Activated CD4-positive, alpha-beta T cell treated with anti-CD3 and anti-CD28 coated beads, Interleukin-10, Interleukin-2, amounts not matched to agents 100 ng/mL and 50 ng/mL, durations not matched to agents 16 hours and 8 hours (primary cell): ENCODE measurements at regions not wholly inside any gene's neighbourhood (a gene's known extent, or its start where the extent isn't known, plus 50 kb on each side); places are given as distances from the start of the nearest gene placed in this dataset.

Source experiments
- DNase-seq: peaks from one replicate; pipeline ENCODE4 v3.0.0-alpha.2; 2020

DNA sequence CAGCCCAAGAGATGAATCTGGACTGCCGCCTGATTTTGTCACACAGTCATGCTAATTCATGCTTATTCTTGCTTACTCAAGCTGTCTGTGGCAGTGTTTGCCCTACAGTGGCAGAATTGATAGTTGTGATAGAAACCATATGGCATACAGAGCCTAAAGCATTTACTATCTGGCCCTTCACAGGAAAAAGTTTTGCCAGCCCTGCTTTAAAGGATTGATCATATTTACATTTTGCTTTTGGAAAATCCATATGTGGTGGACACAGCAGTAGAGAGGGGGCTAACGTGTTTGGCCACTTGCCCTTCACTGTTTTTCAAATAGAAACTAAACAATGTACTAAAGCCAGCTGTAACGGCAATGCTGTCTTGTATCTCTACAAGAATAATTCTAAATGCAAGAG lies 974.0 kb upstream of the GHITM start:
- DNase-seq, result no peak

DNA sequence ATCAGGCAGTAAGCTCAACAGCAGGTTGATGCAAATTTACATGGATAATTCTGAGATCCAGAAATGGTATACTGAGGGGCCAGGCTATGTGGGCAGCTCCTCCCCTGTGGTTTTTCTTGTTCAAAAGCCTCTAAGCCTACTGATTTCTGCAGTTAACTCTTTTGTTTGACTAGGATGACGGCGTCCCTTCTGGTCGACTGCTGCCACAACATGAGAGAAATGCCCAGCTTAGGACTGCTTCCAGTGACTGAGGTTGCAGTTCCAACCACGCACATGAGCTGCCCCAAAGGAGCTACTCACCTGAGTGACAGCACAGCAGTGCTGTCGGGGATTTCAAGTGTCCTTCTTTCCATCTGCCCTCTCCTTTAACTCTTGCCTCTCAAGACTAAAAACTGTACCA lies 973.0 kb upstream of the GHITM start:
- no peak for DNase-seq

DNA sequence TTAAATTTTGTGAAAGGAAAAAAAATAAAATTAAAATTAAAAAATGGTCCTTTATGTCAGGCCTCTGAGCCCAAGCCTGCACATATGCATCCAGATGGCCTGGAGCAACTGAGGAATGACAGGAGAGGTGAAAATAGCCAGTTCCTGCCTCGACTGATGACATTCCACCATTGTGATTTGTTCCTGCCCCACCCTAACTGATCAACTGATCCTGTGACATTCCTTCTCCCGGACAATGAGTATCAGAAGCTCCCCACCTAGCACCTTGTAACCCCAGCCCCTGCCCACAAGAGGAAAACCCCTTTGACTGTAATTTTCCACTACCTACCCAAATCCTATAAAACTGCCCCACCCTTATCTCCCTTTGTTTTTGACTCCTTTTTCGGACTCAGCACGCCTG lies 972.2 kb upstream of the GHITM start:
- no peak for DNase-seq

DNA sequence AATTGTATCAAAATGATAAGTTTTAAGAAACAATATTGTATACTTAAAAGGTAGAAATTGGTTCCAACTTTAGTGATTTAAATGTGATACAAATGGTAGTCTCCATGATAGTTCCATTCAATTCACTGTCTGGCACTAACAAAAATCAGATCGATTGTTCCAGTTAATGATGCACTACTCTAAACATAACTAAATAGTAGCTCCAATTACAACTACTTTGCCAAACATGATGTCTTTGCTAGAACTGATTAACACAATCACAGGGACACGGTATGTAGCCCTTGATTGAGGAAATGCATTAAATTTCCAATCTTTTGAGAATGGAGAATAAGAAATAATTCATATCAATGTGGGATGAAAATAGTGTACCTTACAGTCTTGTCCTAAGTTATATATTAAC lies 962.4 kb upstream of the GHITM start:
- DNase-seq, result no peak

DNA sequence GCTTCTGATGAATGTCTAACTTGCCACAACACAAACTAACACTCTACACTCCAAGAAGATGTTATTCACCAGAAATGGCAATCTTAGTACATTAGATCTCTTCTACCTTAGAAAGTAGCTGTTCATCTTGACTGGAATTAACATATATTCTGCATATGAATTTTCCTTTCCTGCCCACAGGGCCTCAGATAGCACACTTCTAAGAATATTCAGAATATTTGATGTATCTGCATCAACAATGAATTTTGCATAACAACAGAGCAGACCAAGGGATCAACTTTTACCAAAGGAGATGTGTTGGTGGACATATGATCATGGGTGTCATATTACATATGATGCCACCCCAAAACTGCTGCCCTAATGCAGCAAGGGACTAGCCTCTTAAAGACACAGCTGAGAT lies 960.8 kb upstream of the GHITM start:
- no peak for DNase-seq

DNA sequence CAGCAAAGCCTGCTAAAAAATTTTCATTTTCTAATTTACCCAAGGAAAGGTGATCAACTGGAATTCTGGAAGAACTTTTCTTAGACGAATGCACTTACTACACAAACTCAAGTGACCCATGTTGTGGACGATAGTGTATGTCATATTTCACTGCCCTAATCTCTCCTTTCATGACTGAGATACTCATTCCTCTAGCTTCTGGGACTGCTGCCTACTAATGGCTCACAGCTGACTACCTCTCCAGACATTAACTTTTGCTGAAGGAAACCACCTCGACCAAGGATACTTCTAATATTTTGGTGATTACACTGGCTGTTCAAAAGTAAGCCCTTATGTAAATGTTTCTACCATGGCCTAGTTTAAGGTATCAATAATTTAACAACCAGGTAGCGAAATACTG lies 959.9 kb upstream of the GHITM start:
- DNase-seq, result no peak

DNA sequence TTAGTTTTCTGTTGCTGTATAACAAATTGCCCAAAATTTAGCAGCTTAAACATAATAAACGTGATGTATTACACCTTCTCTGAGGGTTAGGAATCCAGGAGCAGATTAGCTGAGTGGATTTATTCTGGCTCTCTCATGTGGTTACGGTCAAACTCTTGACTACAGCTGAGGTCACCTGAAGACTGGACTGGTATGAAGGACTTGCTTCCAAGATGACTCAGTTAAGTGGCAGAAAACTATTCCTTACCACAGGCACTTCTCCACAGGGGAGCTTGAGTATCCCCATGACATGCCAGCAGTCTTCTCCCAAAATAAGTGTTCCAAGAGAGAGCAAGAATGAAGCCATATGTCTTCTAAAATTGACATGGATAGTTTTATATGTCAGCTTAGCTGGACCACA lies 957.2 kb upstream of the GHITM start:
- DNase-seq, result no peak

DNA sequence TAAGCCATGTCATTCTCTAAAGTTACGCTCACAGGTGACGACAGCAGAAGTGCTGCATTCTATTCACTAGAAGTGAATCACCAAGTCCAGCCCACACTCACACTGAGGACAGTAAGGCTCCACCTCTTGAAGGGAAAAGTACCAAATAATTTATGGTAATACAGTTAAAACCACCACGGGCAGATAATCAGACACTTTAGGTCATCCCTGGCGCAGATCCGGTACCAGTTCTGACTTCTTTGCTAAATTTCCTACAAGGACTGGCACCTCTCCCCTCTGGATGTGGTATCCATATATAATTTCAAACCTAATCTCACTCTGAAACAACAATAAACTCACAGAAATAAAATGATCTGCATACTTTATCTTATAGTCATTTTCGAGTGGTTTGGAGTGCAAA lies 954.7 kb upstream of the GHITM start:
- DNase-seq, result no peak

DNA sequence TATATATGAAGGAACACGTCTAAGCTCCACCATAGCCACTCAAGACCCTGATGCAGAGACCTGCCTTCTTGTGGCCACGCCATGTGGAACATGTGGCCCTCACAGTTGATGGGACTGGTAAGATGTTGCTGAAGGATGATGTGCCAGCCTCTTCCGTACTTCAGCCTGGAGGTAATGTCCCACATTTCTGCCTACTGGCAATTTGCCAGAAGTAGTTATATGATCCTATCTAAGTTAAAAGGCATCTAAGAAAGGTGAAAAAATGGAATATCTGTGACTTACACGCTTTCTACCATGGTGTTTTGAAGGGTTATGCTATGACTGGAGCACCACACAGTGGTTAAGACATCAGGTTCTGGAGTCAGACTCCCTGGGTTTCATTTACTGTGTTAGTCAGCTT lies 948.7 kb upstream of the GHITM start:
- DNase-seq, result no peak

DNA sequence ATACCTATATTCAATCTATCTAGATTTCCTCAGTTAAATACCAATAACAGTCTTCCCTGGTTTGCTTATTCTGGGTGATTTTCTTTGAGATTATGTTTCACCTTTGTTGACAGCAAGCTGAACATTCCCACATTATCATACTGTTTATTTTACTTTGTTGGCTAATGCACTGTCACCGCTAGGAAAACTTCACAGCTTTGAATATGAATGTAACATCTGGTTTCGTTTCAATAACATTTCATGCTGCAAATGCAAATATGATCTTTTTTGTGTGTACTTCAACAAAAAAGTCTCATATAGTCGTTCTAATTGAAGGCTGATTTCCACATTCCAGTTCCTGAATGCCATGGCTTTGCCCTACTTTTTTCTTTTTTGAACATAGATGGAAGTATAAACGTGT lies 946.3 kb upstream of the GHITM start:
- DNase-seq, result no peak

DNA sequence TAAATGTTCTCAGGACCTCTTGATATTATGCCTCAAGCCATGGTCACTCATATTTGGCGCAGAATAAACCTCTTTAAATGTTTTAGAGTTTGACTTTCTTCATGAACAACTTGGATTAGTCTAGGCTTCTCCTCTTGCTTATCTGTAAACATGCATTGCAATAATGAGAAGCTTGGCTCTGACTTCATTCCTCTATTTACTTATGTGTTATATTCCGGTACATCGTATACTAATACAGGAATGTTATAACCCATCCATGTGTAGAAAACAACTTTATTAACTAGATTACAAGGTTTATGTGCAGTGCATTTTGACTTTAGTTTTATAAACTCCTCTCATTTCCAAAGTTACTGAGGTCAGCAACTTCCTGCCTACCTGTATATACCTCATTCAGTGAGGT lies 944.3 kb upstream of the GHITM start:
- DNase-seq, result no peak

DNA sequence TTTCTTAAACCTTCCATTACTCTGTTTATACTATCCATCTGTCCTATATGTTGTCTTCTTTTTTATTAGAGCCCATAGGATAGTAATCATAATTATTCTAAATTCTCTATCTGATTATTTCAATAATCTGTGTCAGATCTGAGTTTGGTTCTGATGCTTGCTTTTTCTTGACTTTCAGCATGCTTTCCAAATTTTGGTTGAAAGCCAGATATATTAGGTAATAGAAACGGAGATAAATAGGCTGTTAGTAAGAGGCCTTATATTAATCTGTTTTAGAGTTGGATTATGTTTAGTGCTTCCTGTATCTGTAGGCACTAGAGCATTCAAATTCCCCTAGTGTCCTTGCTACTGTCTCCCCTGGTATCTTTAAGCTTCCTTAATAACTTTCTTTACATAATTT lies 939.9 kb upstream of the GHITM start:
- no peak for DNase-seq

DNA sequence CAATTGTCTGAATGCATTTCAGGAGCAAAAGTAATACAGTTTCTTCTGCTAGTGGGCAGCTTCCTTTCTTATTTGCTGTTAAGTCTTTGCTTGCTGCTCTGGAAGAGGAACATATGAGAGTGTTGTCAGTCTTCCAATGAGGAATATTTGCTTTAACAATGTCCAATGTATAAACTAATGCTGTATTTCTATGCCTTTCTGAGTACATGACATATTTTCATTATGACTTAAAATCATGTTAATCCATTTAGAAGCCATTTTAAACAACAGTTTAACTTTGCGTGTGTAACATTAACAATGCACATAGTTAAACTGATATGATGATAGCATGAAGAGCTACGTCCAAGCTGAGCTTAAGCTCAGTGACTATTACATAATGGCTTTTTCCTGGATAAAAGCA lies 933.4 kb upstream of the GHITM start:
- DNase-seq, result no peak

DNA sequence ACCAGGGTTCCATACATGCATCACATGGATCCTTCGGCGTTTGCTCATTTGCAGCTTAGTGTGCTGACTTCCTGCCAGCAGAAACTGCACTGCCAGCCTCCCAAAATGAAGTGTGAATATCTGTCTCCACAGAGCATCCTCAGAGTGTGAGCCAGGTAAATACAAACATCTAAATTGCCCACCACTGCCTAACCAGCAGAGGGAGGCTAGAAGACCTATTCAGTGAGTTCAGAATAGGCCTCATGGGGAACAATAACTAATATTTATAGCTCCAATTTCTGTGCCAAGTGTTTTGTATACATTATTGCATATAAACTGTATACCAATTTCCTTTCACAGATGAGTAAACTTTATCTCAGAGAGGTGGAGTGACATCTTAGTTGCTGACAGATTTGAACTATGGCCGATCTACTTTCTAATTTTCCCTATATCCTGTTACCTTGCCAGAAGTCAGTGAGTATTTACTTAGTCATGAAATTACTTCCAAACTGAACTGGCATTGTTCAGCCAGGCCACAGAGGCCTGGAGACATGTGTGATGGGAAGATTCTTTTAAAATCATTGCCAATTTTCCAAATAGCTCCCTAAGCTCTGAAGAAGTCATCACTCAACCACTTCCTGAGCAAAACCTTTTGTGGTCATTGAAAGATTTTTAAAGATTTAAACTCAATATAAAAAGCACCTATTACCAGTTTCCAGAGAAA lies 926.5 kb upstream of the GHITM start:
- DNase-seq, result no peak

DNA sequence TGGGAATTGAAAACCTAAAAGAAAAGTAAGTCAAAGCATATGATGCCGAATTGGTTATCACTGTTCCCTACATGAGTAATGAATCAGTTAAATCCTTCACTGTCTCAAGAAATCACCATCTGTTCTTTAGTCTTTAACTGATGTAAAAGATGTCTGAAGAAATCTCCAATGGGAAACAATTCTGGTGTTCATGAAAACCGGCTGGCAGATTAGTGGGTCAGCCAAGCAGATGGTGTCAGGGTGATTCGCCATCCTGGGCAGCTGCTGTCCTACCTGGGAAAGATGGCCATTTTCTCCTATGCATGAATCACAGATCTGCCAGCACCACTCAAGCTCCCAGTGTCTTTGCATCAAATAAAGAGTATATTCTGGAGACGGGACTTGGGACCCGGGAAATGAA lies 925.2 kb upstream of the GHITM start:
- no peak for DNase-seq

DNA sequence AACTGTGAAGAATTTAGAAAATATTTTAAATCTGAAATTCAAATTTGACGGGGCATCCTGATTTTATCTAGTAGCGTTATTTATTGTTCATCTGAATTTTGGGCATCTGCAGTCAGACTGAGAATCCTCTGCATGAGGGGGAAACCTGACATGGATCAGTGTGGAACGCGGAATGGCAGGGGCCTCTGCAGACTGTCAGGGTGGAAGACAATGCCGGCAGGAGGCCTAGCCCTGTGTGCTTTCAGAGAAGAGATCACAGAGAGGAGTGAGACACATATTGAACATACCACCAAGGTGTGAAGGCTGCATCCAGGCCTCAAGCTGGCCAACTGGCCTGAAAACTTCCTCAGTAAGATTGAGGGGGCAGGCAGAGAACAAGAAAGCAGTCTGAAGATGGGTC lies 921.1 kb upstream of the GHITM start:
- DNase-seq, result no peak

DNA sequence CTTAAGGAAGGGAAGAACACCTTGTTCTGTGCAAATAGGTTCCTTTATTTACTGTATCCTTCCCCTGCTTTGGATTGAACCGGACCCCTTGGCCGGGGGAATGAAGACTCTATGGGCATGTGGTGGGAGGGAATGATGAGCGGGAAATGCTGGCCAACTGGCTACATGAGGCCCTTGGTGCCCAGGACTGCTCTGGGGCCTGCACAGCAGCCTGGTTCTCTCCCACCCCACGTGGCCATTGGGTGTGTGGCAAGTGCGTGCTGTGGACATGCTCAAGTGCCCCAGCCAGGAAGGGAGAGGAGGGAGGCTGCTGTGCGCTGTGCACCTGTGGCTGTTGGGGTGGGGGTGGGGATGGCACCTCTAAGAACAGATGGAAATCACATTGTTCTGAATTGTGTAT lies 917.0 kb upstream of the GHITM start:
- DNase-seq, result no peak

DNA sequence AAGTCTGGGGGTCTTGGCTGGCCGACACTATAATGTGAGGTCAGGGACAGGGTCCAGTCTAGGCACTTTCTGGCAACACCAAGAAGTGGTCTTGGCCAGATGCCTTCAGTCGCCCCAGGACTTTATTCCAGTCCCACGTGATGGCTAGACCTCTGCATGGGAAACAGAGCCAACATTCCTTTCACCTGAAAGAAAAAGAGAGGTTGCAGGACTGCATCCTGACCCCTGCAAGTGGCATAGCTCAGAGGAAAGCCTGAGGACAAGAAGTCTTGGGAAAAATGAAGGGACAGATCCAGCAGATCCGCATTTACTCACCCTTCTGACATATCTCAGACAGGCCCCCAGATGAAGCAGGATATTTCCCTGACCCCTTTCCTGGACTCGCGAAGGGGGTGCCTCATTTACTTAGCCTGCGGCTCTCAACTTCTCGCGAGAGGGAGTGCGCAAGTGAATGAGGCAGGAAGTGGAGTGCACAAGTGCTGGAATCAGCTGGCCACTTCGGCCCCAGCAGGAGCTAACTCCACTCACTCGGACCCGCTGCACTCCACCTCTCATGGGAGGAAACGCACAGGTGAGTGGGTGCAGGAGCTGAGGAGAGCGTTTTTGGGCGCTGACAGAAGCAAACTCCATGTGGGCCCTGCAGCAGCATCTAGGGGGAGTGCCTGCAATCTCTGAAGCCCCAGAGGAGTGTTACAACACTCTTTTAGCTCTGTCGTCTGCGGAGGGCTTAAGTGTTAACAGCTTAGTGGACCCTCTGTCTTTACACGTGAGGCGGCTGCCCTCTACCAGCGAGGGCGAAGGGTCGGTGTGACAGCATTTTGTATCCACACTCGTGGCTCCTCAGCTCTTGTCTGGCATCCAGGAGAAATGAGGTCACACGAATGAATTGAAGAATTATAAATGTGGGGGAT lies 916.2 kb upstream of the GHITM start:
- DNase-seq, result no peak

DNA sequence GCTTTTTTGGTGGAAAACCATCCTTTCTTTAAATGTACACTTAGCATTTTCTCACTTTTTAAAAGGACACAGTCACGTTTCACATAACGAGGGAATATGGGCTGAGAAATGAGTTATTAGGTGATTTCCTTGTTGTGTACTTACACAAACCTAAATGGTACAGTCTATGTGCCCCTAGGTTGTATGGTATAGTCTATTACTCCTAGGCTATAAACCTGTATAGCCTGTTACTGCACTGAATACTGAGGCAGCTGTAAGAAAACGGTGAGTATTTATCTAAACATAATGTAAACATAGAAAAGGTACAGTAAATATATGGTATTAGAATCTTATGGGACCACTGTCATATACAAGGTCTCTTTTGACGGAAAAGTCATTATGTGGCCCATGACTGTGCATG lies 913.5 kb upstream of the GHITM start:
- DNase-seq, result no peak

DNA sequence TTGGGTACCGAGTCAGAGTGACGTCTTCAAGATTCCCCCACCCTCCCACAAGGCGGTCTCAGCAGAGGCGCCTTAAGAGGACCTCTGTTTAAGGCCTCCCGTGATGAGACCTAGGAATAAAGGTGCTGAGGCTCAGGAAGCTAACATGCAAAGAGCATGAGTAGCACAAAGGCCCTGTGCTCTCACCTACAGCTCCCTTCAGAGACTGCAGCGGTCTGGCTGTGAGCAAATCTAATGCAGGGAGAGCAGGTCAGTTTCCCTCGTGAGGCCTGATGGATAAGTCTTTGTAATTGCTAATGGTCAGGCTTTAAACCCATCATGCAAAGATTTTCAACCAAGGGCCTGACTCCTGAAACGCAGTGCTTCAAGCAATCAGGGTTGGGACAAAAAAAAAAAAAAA lies 909.3 kb upstream of the GHITM start:
- DNase-seq, result no peak

DNA sequence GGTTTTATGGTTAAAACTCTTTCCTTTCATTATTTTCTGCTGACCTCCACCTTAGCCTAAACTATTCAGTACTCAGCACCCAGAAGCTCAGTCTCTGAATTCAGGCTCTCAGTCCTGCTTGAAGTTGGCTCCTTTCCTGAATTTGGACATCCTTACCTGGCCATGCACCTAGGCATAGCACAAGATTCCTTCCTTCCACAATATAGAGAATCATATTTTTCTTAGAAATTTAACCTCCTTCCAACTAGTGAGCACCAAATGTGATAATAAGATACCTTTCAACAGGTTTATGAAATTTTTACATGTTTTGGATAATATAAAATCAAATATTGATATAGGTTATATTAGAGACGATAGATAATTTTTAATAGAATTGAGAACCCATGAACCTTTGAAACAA lies 905.6 kb upstream of the GHITM start:
- DNase-seq, result no peak

DNA sequence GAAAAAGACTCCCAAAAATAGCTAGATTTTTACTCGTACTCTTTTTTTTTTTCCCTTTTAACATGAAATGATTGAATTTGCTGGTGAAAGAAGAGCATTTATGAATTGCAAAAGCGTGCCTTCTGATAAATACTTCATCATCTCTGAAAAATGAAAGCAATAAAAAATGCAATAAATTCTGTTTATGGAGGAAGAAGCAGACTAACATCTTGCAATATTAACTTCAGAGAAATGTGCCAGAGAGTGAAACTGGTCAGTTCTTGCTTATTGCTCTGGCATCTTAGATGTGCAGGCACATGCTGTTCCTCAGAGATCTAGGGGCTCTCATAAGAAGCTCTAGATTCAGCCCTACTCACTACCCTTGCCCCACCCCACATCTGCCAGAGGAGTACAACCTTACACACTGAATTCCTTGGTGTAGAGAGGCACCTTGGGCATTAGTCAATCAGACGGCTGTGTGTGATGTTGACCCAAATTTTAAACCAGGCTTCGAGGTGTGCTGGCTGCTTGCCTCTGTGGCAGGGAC lies 891.1 kb upstream of the GHITM start:
- no peak for DNase-seq

DNA sequence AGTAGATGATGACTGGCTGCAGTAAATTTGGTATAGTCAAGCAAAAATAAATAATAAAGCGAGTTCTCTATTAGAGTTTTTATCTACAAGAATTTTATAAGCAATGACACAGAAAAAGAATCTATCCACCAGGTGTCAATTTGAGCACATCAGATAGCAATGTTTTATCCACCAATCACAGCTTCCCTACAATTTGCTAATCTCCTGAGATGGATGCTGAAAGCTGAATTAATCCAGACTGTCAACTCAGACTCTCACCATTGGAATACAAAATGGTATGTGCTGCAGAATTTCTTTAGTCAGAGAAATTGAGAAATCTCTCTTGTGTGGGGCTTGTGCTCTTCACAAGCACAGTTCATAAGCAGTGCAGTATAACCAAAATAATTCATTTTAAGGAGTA lies 888.9 kb upstream of the GHITM start:
- no peak for DNase-seq

DNA sequence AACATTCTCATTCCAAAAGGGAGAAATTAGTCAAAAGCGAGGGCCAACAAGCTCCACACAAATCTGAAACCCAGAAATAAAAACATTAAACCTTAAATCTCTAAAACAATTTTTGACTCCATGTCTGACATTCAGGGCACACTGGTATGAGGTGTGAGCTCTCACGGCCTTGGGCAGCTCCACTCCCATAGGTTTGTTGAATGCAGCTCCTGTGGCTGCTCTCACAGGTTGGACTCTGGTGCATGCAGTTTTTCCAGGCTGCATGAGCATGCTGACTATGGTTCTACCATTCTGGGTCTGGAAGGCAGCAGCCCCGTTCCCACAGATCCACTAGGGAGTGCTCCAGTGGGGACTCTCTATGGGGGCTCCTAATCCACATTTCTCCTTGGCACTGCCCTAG lies 887.1 kb upstream of the GHITM start:
- DNase-seq, result no peak

DNA sequence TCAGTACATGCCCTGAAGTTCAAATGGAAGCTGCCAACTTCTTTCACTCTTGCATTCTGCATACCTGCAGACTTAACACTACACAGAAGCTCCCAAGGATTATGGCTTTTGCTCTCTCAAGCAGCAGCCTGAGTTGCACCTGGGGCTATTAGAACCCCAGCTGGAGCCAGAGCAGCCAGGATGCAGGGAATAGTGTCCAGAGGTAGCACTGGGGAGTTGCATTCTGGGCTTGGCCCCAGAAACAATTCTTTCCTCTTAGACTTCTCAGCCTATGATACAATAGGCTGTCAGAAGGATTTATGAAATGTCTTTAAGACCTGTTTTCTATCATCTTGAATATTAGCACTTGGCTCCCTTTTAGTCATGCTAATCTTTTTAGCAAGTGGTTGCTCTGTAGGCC lies 886.7 kb upstream of the GHITM start:
- DNase-seq, result no peak
